ENCODE measurements at regions not wholly inside any gene's neighbourhood (a gene's known extent, or its start where the extent isn't known, plus 50 kb on each side); places are given as distances from the start of the nearest gene placed in this dataset.

GRCh38 chr11:33616552-33616951 lies 84.1 kb downstream of the C11orf91 start:
- DNase-seq (ENCODE audit: low spot score) = no peak

GRCh38 chr11:33615751-33616150 lies 84.9 kb downstream of the C11orf91 start:
- DNase-seq (ENCODE audit: low spot score) = no peak

GRCh38 chr11:33613404-33613803 lies 87.2 kb downstream of the C11orf91 start:
- DNase-seq (ENCODE audit: low spot score) = no peak

- no peak for DNase-seq (ENCODE audit: low spot score)
These were observed 89.7 kb downstream of the C11orf91 start for GRCh38 chr11:33610903-33611302.

DNA sequence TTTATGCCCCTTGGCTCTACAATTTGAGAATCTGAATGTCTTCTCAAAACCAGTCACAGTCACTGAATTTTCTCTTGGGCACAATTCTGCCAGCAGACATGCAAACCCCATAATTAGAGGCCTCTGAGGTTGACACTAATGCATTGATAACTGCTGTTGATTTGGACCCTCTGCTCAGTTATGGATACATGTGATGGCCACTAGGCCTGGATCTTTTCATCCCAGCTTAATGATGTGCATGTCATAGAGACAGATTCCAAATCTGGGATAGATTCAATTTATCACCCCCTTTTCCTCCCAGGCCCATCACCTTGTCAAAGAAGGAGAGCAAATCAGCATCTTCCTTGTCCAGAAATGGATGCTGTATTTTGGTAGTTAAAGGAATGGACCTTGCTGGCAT lies 92.2 kb downstream of the C11orf91 start:
- DNase-seq (ENCODE audit: low spot score) = no peak

DNA sequence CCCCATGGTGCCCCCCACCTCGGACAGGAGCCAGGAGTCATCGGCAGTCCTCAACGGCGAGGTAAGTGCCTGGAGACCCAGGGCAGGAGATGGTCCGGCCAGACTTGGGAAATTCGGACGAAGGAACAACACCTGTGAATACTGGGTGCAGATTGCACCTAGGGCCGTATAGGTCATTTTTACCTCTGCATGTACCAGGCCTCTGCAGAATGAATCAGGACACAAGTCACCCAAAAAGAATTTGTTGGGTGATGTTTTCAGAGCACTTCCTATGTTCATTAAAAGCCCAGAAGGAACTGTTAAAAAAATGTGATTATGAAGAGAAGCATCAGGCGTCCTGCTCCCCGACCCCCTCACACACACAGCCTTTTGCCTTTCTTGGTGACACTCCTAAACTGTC lies 93.9 kb downstream of the C11orf91 start:
- no peak for DNase-seq (ENCODE audit: low spot score)

GRCh38 chr11:33605703-33606102 lies 94.9 kb downstream of the C11orf91 start:
- DNase-seq (ENCODE audit: low spot score) = no peak

DNA sequence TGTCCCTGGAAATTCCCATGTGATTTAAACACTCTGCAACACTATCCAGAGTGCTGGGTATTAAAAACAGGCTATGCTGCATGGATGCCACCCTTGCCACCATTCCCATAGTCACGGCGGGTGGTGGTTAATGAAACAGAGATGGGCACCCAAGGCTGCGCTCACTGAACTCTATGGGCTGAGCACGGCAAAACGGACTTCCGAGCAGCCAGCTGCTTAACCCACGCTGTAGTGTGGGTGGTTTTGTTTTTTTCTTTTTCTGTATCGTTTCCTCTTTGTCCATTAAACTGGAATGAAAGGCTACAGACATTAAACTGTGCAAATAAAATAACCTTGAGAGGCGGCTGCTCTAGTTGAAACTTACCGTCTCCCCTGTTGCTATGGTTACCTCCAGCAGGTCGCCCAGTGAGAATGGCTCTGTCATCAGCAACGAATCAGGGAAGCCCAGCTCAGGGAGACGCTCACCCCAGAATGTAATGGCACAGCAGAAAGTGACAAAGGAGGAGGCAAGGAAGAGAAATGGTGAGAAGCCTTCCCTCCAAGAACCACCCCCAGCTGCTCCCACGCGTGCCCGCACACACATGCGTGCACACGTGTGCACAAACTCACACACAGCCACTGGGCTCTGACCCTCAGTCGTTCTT lies 102.1 kb downstream of the C11orf91 start:
- DNase-seq (ENCODE audit: low spot score) = no peak

GRCh38 chr11:33594188-33594587 lies 106.4 kb downstream of the C11orf91 start:
- DNase-seq (ENCODE audit: low spot score) = no peak

DNA sequence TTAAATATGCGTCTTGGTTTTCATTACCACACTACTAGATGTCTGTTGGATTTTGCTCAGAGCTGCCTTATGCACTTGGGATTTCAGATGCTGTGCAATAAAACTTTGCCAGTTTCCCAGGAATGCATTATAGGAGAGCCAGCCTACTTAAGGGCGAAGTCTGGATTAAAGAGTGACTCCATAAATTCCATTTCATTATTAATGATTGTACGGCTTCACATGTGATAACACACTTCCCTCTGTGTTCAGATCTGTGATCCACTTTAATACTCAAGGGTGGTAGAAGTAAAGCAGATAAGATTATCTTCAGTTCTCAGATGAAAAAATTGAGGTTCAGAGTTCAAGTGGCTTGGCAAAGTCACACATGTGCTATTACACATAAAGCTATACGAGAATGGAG lies 110.2 kb downstream of the C11orf91 start:
- DNase-seq (ENCODE audit: low spot score) = no peak

- DNase-seq (ENCODE audit: low spot score) = no peak
These were observed 112.6 kb downstream of the C11orf91 start for GRCh38 chr11:33588056-33588455.

- no peak for DNase-seq (ENCODE audit: low spot score)
These were observed 114.9 kb downstream of the C11orf91 start for GRCh38 chr11:33585586-33586209.

DNA sequence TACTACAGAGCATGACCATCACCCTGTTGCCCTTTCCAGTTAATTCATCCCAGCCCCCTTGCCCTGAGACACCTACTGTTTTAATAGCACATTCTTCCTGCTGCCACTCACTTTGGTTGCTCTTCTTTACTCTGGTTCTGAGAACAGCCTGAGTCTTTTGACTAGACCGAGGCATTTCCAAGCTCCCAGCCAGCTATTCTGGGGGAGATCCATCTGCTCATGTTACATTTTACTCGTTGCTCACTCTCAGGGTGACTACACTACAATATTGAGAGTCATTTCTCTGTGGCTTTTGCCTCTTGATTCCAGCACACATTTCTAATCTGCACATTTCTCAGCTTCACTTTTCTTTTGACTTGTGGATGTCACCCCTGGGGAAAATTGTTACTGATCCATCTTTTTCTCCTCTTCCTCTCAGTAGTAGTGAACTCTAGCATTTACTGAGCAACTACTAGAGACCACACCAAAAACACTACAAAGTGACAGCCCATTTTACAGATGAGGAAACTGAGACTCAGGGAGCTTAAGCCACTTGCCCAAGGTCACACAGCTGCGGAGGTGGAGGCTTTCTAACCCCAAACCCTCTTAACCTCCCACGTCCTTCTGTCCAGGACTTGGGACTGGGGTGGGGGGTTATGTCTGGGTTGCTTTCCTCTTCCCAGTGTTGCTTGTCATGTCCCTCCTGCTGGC lies 117.8 kb downstream of the C11orf91 start:
- DNase-seq (ENCODE audit: low spot score) = no peak

- no peak for DNase-seq (ENCODE audit: low spot score)
These were observed 121.5 kb downstream of the C11orf91 start for GRCh38 chr11:33579101-33579500.

DNA sequence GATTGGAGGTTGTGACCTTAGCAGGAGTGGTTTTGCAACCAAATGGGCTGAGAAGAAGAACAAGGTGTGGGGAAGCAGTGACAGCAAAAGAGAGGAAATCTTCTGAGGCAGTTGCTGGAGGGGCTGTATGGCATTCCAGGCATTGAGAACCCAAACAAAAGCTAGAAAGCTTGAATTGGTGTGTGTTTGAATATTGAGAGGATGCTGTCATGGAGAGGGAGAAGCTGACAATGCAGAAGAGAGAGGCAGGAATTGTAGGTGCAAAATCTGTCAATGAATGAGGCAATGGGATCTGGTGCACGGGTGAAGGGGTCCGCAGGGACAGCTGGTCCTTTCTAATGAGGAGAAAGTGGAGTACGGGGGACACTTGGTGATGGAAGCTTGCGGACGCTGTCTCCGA lies 123.4 kb downstream of the C11orf91 start:
- DNase-seq (ENCODE audit: low spot score) = no peak

GRCh38 chr11:33575311-33575710 lies 125.3 kb downstream of the C11orf91 start:
- no peak for DNase-seq (ENCODE audit: low spot score)

GRCh38 chr11:33574331-33574730 lies 126.3 kb downstream of the C11orf91 start:
- DNase-seq (ENCODE audit: low spot score) = no peak

DNA sequence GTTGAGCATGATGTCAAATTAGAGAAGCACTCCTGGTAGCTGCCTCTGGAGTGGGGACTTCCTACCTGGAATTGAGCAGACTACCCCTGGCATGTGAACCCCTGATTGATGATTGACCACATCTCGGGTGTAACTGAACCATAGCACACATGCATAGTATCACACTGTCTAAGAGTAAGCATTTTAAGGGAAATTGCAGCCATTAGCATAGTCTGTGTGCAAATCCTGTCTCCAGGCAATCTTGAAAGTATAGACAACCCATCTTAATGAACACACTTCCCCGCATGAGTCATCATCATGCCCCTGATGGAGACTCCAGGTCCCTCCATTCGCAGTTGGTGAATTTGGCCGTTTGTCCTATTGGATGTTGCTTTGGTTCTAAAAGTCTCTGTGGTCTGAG lies 131.3 kb downstream of the C11orf91 start:
- no peak for DNase-seq (ENCODE audit: low spot score)

- no peak for DNase-seq (ENCODE audit: low spot score)
These were observed 133.6 kb downstream of the C11orf91 start for GRCh38 chr11:33567004-33567403.

DNA sequence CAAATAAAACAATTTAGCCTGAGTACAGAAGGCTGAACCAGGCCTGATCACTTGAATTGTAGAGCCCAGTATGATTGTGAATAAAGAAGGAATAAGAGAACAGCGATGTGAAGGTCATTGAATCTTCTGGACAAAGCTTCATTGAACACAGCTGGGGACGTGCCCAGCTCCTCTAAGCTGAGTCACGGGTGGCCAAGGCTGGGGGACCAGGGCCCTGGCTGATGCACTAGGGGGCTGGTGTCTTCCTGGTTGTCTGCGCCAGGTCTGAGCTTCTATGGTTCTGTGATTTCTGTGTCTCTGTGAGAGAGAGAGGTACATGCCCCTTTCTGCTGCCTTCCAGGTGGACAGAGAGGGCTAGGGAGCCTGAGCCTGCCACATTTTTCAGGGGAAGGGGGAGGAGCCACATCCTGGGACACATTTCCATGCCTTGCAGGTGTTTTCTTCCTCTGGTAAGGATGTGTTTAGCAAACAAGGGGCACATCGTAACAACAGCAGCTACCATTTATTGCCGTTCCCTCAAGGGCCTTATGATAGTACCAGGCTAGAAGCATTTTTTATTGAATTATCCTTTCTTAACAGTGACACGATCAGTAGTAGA lies 135.7 kb downstream of the C11orf91 start:
- no peak for DNase-seq (ENCODE audit: low spot score)

DNA sequence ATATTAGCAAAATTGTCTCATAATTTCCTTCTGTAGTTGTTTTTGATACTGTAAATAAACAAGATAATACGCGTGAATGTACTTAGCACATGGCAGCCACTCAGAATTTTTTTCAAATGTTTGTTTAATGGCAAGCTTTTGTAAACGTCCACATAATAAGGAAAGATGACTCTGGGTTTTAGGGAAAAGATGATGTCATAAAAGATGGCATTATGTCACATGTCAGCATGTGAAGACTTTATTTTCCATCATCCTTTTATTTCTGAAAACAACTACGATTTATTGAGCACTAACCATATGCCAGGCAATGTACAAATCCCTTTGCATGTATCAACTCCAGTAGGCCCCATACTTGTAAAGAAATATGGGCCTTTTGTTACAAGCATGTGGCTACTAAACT lies 139.9 kb downstream of the C11orf91 start:
- no peak for DNase-seq (ENCODE audit: low spot score)

GRCh38 chr11:33559567-33559966 lies 141.1 kb downstream of the C11orf91 start:
- DNase-seq (ENCODE audit: low spot score) = no peak

DNA sequence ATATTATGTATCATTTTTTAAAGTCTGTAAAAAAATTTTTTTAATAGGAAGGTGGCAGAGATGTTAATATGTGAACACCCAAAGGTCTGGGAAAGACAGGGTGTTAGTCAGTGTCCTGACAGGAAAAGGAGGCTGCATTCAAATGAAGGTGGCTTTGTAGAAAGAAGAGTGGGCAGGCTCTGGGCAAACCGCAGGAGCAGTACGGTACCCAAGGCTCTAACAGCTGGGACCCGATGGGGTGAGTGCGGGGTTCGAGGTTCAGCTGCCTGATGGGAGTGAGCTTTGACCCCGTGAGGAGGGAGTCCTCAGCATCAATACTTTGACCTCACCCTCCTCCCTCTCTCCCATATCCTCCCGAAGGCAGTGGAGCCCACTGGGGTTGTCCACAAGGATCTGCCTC lies 142.5 kb downstream of the C11orf91 start:
- DNase-seq (ENCODE audit: low spot score) = no peak
